Activated T-cell treated with anti-CD3 and anti-CD28 coated beads for 1 hour (primary cell): ENCODE measurements at regions not wholly inside any gene's neighbourhood (a gene's known extent, or its start where the extent isn't known, plus 50 kb on each side); places are given as distances from the start of the nearest gene placed in this dataset.
"Not testable (repeated sequence)": the region's sequence is repeated elsewhere in the genome, so short reads cannot be mapped to it uniquely, and the experiment has no call there.

Experiments used
- DNase-seq: peaks from one replicate; pipeline ENCODE4 v3.0.0-alpha.2; 2020; ENCODE audit warnings: low read depth

DNA sequence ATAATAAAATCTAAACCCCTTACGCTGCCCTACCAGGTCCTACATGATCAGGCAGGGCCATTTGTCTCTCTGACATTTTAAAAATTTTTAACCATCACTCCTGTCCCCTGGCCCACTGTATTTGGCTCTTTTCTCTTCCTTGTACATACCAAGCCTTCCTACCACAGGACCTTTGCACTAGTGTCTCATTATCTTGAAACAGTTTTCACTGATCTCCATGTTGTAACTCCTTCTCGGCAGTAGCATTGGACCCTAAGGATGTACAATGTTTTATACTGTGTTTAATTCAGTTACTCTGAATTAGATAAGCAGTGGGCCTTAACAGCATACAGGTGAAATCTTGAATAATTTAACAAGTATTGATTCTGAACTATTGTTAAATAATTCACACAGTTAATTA lies 330.7 kb downstream of the UTRN start:
- DNase-seq = no peak

- no peak for DNase-seq
Measured at GRCh38 chr6:144617191-144617590, 332.1 kb downstream of the UTRN start.

GRCh38 chr6:144617708-144618107 lies 332.6 kb downstream of the UTRN start:
- no peak for DNase-seq

GRCh38 chr6:144619966-144620365 lies 334.8 kb downstream of the UTRN start:
- no peak for DNase-seq

- DNase-seq = no peak
Measured at GRCh38 chr6:144621332-144621731, 336.2 kb downstream of the UTRN start.

DNA sequence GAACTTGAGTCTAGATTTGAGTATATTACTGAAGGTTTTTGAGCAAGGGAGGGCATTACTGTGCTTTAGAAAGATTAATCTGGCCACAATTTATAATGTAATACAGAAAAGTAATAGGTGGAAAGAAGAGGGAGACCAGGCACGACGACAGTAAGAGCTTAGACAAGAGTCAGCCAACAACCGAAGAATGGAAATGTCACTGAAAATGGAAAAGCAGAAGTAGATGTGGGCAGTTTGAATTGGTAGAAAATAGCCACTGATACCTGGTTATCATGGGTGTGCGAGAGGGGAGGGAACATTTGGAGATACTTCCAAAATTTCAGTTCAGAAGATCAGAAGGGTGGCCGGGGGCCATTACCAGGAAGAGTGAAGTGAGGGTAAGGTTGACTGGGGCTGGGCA lies 339.1 kb downstream of the UTRN start:
- no peak for DNase-seq

DNA sequence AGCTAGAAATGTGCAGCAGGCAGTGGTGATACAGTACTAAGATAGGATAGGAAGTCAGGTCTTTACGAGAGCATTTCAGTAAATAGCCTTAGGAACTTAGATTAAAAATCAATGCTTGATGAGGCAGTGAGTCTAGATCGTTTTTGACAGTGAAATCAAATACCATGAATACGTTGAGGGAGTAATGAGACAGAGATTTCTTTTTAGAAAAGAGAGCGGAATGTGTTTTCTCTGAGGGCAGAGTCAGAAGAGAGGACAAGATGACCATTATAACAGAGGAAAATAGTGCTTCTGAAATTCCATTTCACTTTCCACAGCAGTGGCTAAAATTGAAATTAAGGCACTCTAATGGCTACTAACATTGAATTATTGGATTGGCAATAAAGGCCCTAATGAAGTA lies 339.6 kb downstream of the UTRN start:
- no peak for DNase-seq

GRCh38 chr6:144630857-144631256 lies 345.7 kb downstream of the UTRN start:
- DNase-seq = no peak

DNA sequence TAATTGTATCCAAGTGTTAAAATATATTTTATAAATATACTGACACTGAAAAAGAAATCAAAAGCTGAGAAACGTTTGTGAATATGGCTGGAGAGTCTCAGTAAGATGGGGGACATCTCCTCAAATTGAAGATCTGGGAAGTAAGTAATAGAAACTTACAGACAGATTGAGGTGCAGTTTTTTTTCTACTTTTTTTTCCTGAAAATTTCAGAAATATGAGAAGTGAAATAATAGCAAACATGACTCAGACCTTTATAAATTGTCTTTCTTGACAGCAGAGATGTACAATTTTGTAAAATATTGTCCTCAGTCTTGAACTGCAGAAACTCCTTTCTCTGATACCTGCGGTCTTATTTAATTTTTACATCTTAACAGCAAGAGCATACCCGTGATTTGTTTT lies 347.1 kb downstream of the UTRN start:
- no peak for DNase-seq

- no peak for DNase-seq
Measured at GRCh38 chr6:144633886-144634285, 348.8 kb downstream of the UTRN start.

DNA sequence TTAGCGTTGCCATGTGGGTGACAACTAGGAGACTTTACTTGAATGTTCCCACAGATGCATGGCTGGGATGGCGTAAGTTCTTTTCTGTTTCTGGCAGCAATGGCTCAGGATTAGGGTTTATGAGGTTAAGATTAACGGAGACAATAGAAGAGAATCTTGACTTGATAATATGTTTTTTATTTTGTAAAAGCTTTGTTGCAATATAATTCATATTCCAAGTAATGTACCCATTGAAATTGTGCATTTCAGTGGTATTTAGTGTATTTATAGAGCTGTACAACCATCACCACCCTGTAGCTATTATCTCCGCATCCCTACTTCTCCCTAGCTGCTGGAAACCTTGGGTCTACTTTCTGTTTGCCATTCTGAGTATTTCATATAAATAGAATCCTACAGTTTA lies 349.2 kb downstream of the UTRN start:
- no peak for DNase-seq

- DNase-seq = no peak
Measured at GRCh38 chr6:144635051-144635450, 349.9 kb downstream of the UTRN start.

DNA sequence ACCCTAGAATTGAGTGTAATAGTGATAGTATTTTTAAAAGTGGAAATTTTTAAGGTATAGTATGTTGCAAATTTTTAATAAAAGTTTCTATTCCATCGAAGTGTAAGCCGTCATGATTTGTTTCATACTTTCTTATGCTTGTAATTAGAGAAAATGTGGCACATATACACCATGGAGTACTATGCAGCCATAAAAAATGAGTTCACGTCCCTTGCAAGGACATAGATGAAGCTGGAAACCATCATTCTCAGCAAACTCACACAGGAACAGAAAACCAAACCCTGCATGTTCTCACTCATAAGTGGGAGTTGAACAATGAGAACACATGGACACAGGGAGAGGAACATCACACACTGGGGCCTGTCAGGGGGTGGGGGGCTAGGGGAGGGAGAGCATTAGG lies 350.9 kb downstream of the UTRN start:
- not testable (repeated sequence) for DNase-seq

DNA sequence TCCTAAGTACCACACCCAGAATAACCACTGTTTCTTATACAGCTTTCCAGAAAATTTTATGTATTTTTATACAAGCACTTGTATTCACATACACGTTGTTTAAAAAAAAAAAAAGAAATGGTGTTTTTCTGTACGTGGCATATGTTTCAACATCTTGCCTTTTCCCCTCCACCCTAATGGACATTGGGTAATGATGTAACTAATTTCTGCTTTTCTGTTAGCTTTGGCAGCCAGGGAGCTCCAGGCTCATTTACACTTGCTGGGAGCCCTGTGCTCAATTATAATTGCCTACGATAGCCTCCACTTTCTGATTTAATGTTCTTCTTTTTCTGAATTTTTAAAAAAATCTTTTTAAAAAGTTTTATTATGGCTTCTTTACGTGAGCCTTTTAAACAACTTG lies 352.4 kb downstream of the UTRN start:
- DNase-seq = no peak

GRCh38 chr6:144639654-144640053 lies 354.5 kb downstream of the UTRN start:
- DNase-seq = no peak

DNA sequence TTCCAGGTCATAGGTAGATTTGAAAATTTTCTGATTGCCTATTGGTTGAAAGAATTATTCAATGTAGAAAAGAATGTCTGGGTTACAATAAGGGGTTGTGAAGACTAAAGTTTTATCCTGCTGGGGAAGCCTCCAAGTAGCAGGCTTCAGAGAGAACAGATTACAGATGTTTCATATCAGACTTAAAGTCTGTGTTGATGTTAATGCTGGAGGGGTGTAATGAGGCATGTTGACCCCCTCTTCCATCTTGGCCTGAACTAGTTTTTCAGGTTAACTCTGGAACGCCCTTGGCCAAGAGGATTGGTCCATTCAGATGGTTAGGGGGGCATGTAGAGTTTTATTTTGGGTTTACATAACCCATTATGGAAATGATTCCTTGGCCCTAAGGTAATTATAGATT lies 356.2 kb downstream of the UTRN start:
- DNase-seq = no peak

DNA sequence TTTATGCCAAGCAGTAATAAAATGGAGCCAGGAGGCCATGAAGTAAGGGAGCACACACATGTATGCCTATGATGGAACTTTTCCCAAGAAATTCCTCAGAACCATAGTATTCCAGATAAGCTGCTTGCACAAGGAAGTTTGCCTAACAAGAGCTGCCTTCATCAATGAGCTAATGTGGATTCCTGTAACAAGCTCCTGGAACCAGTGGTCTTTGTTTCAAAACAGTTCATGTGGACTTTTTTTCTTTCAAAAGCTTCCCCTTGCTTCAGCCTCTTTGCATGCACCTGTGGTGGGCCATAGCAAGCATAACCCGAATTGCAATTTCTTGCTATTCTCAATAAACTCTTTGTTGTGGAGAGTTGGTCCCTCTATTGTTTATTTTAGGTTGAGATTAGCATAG lies 359.6 kb downstream of the UTRN start:
- DNase-seq = no peak

- DNase-seq = no peak
Measured at GRCh38 chr6:144646093-144647056, 361.2 kb downstream of the UTRN start.

- DNase-seq = no peak
Measured at GRCh38 chr6:144647406-144647964, 362.4 kb downstream of the UTRN start.

GRCh38 chr6:144647971-144648651 lies 363.0 kb downstream of the UTRN start:
- DNase-seq = no peak

- no peak for DNase-seq
Measured at GRCh38 chr6:144649085-144649484, 363.9 kb downstream of the UTRN start.

DNA sequence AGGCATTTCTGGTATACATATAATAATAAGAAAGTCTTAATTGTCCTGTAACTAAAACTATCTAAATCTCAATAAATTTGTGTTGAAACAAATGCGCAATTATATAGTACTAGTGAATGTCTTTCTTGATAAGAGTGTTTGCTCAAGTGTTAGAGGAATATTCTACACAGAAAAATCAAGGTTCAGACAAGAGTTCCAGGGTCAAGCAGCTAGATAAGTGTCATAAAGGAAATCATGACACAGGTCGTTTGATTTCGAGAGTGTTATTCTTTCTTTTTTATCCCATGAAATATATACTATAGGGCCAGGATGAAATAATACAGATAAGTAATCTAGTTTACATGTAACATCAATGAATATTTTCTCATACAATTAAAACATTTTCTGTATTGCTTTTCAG lies 366.1 kb downstream of the UTRN start:
- no peak for DNase-seq

GRCh38 chr6:144652292-144652891 lies 367.3 kb downstream of the UTRN start:
- no peak for DNase-seq
